Mesenchymal stem cell (in vitro differentiated cells and primary cell): ENCODE measurements at regions not wholly inside any gene's neighbourhood (a gene's known extent, or its start where the extent isn't known, plus 50 kb on each side); places are given as distances from the start of the nearest gene placed in this dataset.

Experiments used
- DNase-seq: peaks from one replicate; pipeline ENCODE4 v3.0.0-alpha.2; 2013
- H2AFZ ChIP-seq: one replicate; pipeline ENCODE4 v1.6.1; 2013; ENCODE audit warnings: low read depth, mild to moderate bottlenecking, control low read depth, inconsistent platforms, low read length, moderate library complexity
- H2AK5ac ChIP-seq: 2 replicates; pipeline ENCODE4 v1.6.1; 2013; ENCODE audit warnings: low read length, moderate library complexity, mild to moderate bottlenecking, inconsistent platforms; ENCODE audit not compliant: severe bottlenecking
- H2BK120ac ChIP-seq: one replicate; pipeline ENCODE4 v1.6.1; 2013; ENCODE audit warnings: low read depth, mild to moderate bottlenecking, inconsistent platforms, low read length, moderate library complexity
- H2BK12ac ChIP-seq, 2 experiments: one replicate each; pipeline ENCODE4 v1.6.1; 2013; ENCODE audit warnings: inconsistent platforms in 2 of 2, low read length in 2 of 2, mild to moderate bottlenecking in 2 of 2, moderate library complexity in 2 of 2, control low read depth in 1 of 2
- H2BK15ac ChIP-seq: one replicate; pipeline ENCODE4 v1.6.1; 2013; ENCODE audit warnings: mild to moderate bottlenecking, low read depth, inconsistent platforms; ENCODE audit not compliant: poor library complexity, severe bottlenecking
- H2BK5ac ChIP-seq: 2 replicates; pipeline ENCODE4 v1.6.1; 2013; ENCODE audit warnings: low read depth, mild to moderate bottlenecking, low read length, control low read depth, inconsistent platforms; ENCODE audit not compliant: poor library complexity, severe bottlenecking
- H3K14ac ChIP-seq, 2 experiments: one replicate each; pipeline ENCODE4 v1.6.1; 2013; ENCODE audit warnings: inconsistent platforms in 2 of 2, low read length in 2 of 2, control low read depth in 1 of 2, mild to moderate bottlenecking in 1 of 2, moderate library complexity in 1 of 2
- H3K18ac ChIP-seq, 2 experiments: one replicate each; pipeline ENCODE4 v1.6.1; 2013; ENCODE audit warnings: inconsistent platforms in 2 of 2, low read length in 2 of 2, control low read depth in 1 of 2, low read depth in 1 of 2, mild to moderate bottlenecking in 1 of 2
- H3K23ac ChIP-seq, 2 experiments: one replicate each; pipeline ENCODE4 v1.6.1; 2013; ENCODE audit warnings: inconsistent platforms in 2 of 2, low read length in 2 of 2, mild to moderate bottlenecking in 2 of 2, moderate library complexity in 2 of 2, control low read depth in 1 of 2
- H3K27ac ChIP-seq: 2 replicates; pipeline ENCODE4 v1.5.1; 2013; ENCODE audit warnings: mild to moderate bottlenecking, moderate library complexity, low read length, control low read depth, inconsistent platforms; ENCODE audit not compliant: poor library complexity, severe bottlenecking
- H3K27me3 ChIP-seq, 2 experiments: 2 replicates each; pipeline versions ENCODE4 v1.6.1 to v1.7.0; 2013; ENCODE audit warnings: low read length in 2 of 2, mild to moderate bottlenecking in 2 of 2, moderate library complexity in 2 of 2, control low read depth in 1 of 2, inconsistent platforms in 1 of 2; ENCODE audit not compliant: control insufficient read depth in 1 of 2, insufficient read depth in 1 of 2
- H3K36me3 ChIP-seq, 2 experiments: 2 replicates each; pipeline versions ENCODE4 v1.6.1 to v1.7.0; 2013; ENCODE audit warnings: low read length in 2 of 2, control low read depth in 1 of 2, inconsistent platforms in 1 of 2, low read depth in 1 of 2, mild to moderate bottlenecking in 1 of 2; ENCODE audit not compliant: insufficient read depth in 2 of 2, control insufficient read depth in 1 of 2
- H3K4ac ChIP-seq, 2 experiments: one replicate each; pipeline ENCODE4 v1.6.1; 2013; ENCODE audit warnings: inconsistent platforms in 2 of 2, low read length in 2 of 2, mild to moderate bottlenecking in 2 of 2, moderate library complexity in 2 of 2, control low read depth in 1 of 2, low read depth in 1 of 2
- H3K4me1 ChIP-seq: 2 replicates; pipeline ENCODE4 v1.6.1; 2013; ENCODE audit warnings: low read depth, low read length, control low read depth; ENCODE audit not compliant: control insufficient read depth, insufficient read depth
- H3K4me2 ChIP-seq: 2 replicates; pipeline ENCODE4 v1.6.1; 2013; ENCODE audit warnings: low read length, mild to moderate bottlenecking, inconsistent platforms; ENCODE audit not compliant: poor library complexity, severe bottlenecking
- H3K4me3 ChIP-seq, 2 experiments: 2 replicates each; pipeline versions ENCODE4 v1.5.1 to v1.7.0; 2013; ENCODE audit warnings: low read length in 2 of 2, mild to moderate bottlenecking in 2 of 2, control low read depth in 1 of 2, low read depth in 1 of 2; ENCODE audit not compliant: insufficient read depth in 1 of 2
- H3K79me1 ChIP-seq: replicated peaks from 2 replicates; pipeline ENCODE4 v1.6.1; 2013; ENCODE audit warnings: mild to moderate bottlenecking, control low read depth, low read length, inconsistent platforms; ENCODE audit not compliant: poor library complexity, severe bottlenecking
- H3K9ac ChIP-seq: 2 replicates; pipeline ENCODE4 v1.7.0; 2013; ENCODE audit warnings: mild to moderate bottlenecking, low read length, moderate library complexity
- H3K9me3 ChIP-seq: 2 replicates; pipeline ENCODE4 v1.7.0; 2013; ENCODE audit warnings: mild to moderate bottlenecking, low read length; ENCODE audit not compliant: control insufficient read depth
- H4K8ac ChIP-seq: one replicate; pipeline ENCODE4 v1.6.1; 2013; ENCODE audit warnings: inconsistent platforms, mild to moderate bottlenecking, low read length, moderate library complexity
- H4K91ac ChIP-seq: one replicate; pipeline ENCODE4 v1.6.1; 2013; ENCODE audit warnings: mild to moderate bottlenecking, low read length, inconsistent platforms
- WGBS: methylation state at CpG from one replicate; pipeline ENCODE4 v1.1.7; 2013; ENCODE audit warnings: mixed read lengths; 5-methylcytosine and 5-hydroxymethylcytosine counted together

DNA sequence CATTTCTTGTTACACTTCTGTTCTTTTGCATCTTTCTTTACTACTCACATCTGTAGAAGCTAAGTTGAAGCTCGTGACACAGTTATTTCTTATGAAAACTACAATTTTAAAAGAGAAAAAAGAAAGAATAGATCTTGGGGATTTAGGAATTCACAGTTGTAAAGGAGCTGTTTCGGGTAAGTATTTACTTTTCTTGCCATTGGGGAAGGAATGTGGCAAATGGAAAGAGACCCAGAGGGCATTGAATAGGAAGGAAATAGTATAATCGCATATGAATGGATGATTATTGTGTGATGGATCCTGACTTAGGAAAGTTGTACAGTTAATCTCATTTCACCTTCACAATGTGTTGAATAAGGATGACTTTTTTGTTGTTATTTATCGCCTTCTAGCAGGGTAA is 914.1 kb upstream of the CDH8 start:
- H3K36me3 ChIP-seq = no peaks in the 10 kb centered on the region
- H3K9me3 ChIP-seq = peaks cover 7% of the 10 kb centered on the region
- no peak overlapping the region for H3K9ac ChIP-seq
- no peak overlapping the region for H3K4me2 ChIP-seq
- H4K8ac ChIP-seq = no peak overlapping the region
- no peak overlapping the region for H2BK5ac ChIP-seq
- no peak overlapping the region for H2AK5ac ChIP-seq
- WGBS = 83% methylated on average over 2 of the region's 4 CpGs
- no peak overlapping the region for H3K23ac ChIP-seq
- no peak overlapping the region for H3K27ac ChIP-seq
- no peaks in the 10 kb centered on the region for H3K27me3 ChIP-seq
- no peak for DNase-seq
- no peak overlapping the region for H4K91ac ChIP-seq
- no peaks in the 10 kb centered on the region for H3K4me1 ChIP-seq
- H3K79me1 ChIP-seq = no peaks in the 10 kb centered on the region
- H3K4me3 ChIP-seq = no peak overlapping the region
- no peak overlapping the region for H2BK120ac ChIP-seq
- H2BK15ac ChIP-seq = no peak overlapping the region
- H3K18ac ChIP-seq = no peak overlapping the region
- no peak overlapping the region for H3K4ac ChIP-seq
- no peak overlapping the region for H2BK12ac ChIP-seq
- H2AFZ ChIP-seq = no peak overlapping the region
- no peak overlapping the region for H3K14ac ChIP-seq

DNA sequence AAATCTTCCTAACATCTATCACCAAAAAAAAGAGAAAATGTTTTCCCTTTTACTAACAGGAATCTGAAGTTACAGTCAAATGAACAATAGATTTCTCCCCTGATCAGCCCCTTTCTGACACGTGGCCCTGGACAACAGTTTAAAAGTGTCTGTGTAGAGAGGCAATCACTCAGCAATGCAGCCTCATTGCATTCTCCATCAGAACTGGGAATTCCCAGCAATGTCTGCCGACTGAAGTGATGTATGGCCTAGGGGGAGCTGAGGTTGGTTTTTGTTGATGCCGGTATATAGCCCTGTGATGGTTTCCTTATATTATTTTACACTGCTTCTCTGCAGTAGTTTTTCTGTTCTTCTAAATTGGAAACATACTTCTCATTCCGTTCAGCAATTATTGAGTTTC is 904.3 kb upstream of the CDH8 start:
- no peak overlapping the region for H2AK5ac ChIP-seq
- H3K27me3 ChIP-seq = no peaks in the 10 kb centered on the region
- WGBS = 0% methylated on average over 1 of the region's 4 CpGs

GRCh38 chr16:62939687-62940086 is 903.4 kb upstream of the CDH8 start:
- H3K23ac ChIP-seq = no peak overlapping the region
- no peak overlapping the region for H3K4me2 ChIP-seq
- H2AFZ ChIP-seq = no peak overlapping the region
- no peak overlapping the region for H3K14ac ChIP-seq
- no peak overlapping the region for H2BK15ac ChIP-seq
- H2BK12ac ChIP-seq = no peak overlapping the region
- H3K4ac ChIP-seq = no peak overlapping the region
- no peaks in the 10 kb centered on the region for H3K36me3 ChIP-seq
- H4K91ac ChIP-seq = no peak overlapping the region
- no peak for DNase-seq
- no peaks in the 10 kb centered on the region for H3K27me3 ChIP-seq
- no peak overlapping the region for H3K4me3 ChIP-seq
- WGBS = 67% methylated on average over 1 of the region's 1 CpG
- no peaks in the 10 kb centered on the region for H3K4me1 ChIP-seq
- H2AK5ac ChIP-seq = no peak overlapping the region
- H4K8ac ChIP-seq = no peak overlapping the region
- H3K18ac ChIP-seq = no peak overlapping the region
- no peaks in the 10 kb centered on the region for H3K79me1 ChIP-seq
- H3K27ac ChIP-seq = no peak overlapping the region
- no peaks in the 10 kb centered on the region for H3K9me3 ChIP-seq
- H2BK120ac ChIP-seq = no peak overlapping the region
- H2BK5ac ChIP-seq = no peak overlapping the region
- no peak overlapping the region for H3K9ac ChIP-seq

More for the DNA sequence above, 904.3 kb upstream of the CDH8 start:
- H3K4me1 ChIP-seq = no peaks in the 10 kb centered on the region
- no peak overlapping the region for H3K14ac ChIP-seq
- no peak overlapping the region for H3K4me2 ChIP-seq
- H3K27ac ChIP-seq = no peak overlapping the region
- no peak for DNase-seq
- H4K91ac ChIP-seq = no peak overlapping the region
- H2BK5ac ChIP-seq = no peak overlapping the region
- no peak overlapping the region for H2BK15ac ChIP-seq
- H3K36me3 ChIP-seq = no peaks in the 10 kb centered on the region
- no peak overlapping the region for H3K23ac ChIP-seq
- no peak overlapping the region for H3K4me3 ChIP-seq
- H3K9me3 ChIP-seq = no peaks in the 10 kb centered on the region
- H2BK120ac ChIP-seq = no peak overlapping the region
- H2BK12ac ChIP-seq = no peak overlapping the region
- H3K18ac ChIP-seq = no peak overlapping the region
- H3K4ac ChIP-seq = no peak overlapping the region
- no peaks in the 10 kb centered on the region for H3K79me1 ChIP-seq
- no peak overlapping the region for H4K8ac ChIP-seq
- H2AFZ ChIP-seq = no peak overlapping the region
- H3K9ac ChIP-seq = no peak overlapping the region

GRCh38 chr16:62933929-62934328 is 897.7 kb upstream of the CDH8 start:
- Histone ChIP-seq H3K4me3 (no peak overlapping the region), H3K18ac (no peak overlapping the region), H3K9ac (no peak overlapping the region), H2BK12ac (no peak overlapping the region), H4K91ac (no peak overlapping the region), H3K27ac (no peak overlapping the region), H3K79me1 (no peaks in the 10 kb centered on the region), H2AFZ (no peak overlapping the region), H3K9me3 (no peaks in the 10 kb centered on the region), H3K36me3 (no peaks in the 10 kb centered on the region), H4K8ac (no peak overlapping the region), H3K23ac (no peak overlapping the region), H3K4me1 (no peaks in the 10 kb centered on the region), H2BK120ac (no peak overlapping the region), H3K4me2 (no peak overlapping the region), H2AK5ac (no peak overlapping the region), H2BK15ac (no peak overlapping the region), H3K14ac (no peak overlapping the region), H3K4ac (no peak overlapping the region), H2BK5ac (no peak overlapping the region), H3K27me3 (no peaks in the 10 kb centered on the region)
- no peak for DNase-seq
- WGBS = 71% methylated on average over 1 of the region's 4 CpGs
